ENCODE measurements at regions not wholly inside any gene's neighbourhood (a gene's known extent, or its start where the extent isn't known, plus 50 kb on each side); places are given as distances from the start of the nearest gene placed in this dataset.

GRCh38 chr10:107715565-107715964 lies 551.1 kb upstream of the SORCS1 start:
- no peak for TF ChIP-seq CTCF (conservative IDR thresholded peaks at IDR 0.05)
- Mint-ChIP-seq H3K36me3 (ENCODE audit: low read depth) (no peaks in the 10 kb centered on the region), H3K27ac (ENCODE audit: unreplicated experiment) (no peak overlapping the region), H3K9me3 (no peaks in the 10 kb centered on the region), H3K27me3 (ENCODE audit: low read depth) (no peaks in the 10 kb centered on the region), H3K4me3 (no peak overlapping the region), H3K4me1 (no peaks in the 10 kb centered on the region)
- no peak for DNase-seq (ENCODE audit: low read depth, low spot score)

GRCh38 chr10:107708981-107709380 lies 544.5 kb upstream of the SORCS1 start:
- no peak overlapping the region for H3K27ac Mint-ChIP-seq (ENCODE audit: unreplicated experiment)
- DNase-seq (ENCODE audit: low read depth, low spot score) = no peak
- no peaks in the 10 kb centered on the region for H3K27me3 Mint-ChIP-seq (ENCODE audit: low read depth)
- H3K4me1 Mint-ChIP-seq = no peaks in the 10 kb centered on the region
- no peaks in the 10 kb centered on the region for H3K36me3 Mint-ChIP-seq (ENCODE audit: low read depth)
- no peaks in the 10 kb centered on the region for H3K9me3 Mint-ChIP-seq
- TF ChIP-seq CTCF (conservative IDR thresholded peaks at IDR 0.05) = no peak
- H3K4me3 Mint-ChIP-seq = no peak overlapping the region

- H3K36me3 Mint-ChIP-seq (ENCODE audit: low read depth) = no peaks in the 10 kb centered on the region
- H3K27ac Mint-ChIP-seq (ENCODE audit: unreplicated experiment) = no peak overlapping the region
- no peak for DNase-seq (ENCODE audit: low read depth, low spot score)
- H3K27me3 Mint-ChIP-seq (ENCODE audit: low read depth) = no peaks in the 10 kb centered on the region
- H3K4me3 Mint-ChIP-seq = no peak overlapping the region
- H3K9me3 Mint-ChIP-seq = no peaks in the 10 kb centered on the region
- TF ChIP-seq CTCF (conservative IDR thresholded peaks at IDR 0.05) = no peak
- no peaks in the 10 kb centered on the region for H3K4me1 Mint-ChIP-seq
Measured at GRCh38 chr10:107706096-107706725, 541.7 kb upstream of the SORCS1 start.

- Mint-ChIP-seq H3K27me3 (ENCODE audit: low read depth) (no peaks in the 10 kb centered on the region), H3K27ac (ENCODE audit: unreplicated experiment) (no peak overlapping the region), H3K4me1 (no peaks in the 10 kb centered on the region), H3K4me3 (no peak overlapping the region), H3K9me3 (peaks cover 3% of the 10 kb centered on the region), H3K36me3 (ENCODE audit: low read depth) (no peaks in the 10 kb centered on the region)
- DNase-seq (ENCODE audit: low read depth, low spot score) = no peak
- TF ChIP-seq CTCF (conservative IDR thresholded peaks at IDR 0.05) = no peak
Measured at GRCh38 chr10:107701943-107702342, 537.4 kb upstream of the SORCS1 start.

GRCh38 chr10:107692072-107692471 lies 527.6 kb upstream of the SORCS1 start:
- Mint-ChIP-seq H3K27me3 (ENCODE audit: low read depth) (no peaks in the 10 kb centered on the region), H3K4me1 (peaks cover 5% of the 10 kb centered on the region), H3K27ac (ENCODE audit: unreplicated experiment) (no peak overlapping the region), H3K4me3 (no peak overlapping the region), H3K9me3 (no peaks in the 10 kb centered on the region), H3K36me3 (ENCODE audit: low read depth) (no peaks in the 10 kb centered on the region)
- TF ChIP-seq CTCF (conservative IDR thresholded peaks at IDR 0.05) = no peak
- no peak for DNase-seq (ENCODE audit: low read depth, low spot score)

All from neural crest cell (in vitro differentiated cells).